Kidney epithelial cell (primary cell): ENCODE measurements at regions not wholly inside any gene's neighbourhood (a gene's known extent, or its start where the extent isn't known, plus 50 kb on each side); places are given as distances from the start of the nearest gene placed in this dataset.

Experiments
- DNase-seq: peaks from one replicate; pipeline ENCODE4 v3.0.0-alpha.2; 2010; ENCODE audit warnings: low read depth
- H3K27me3 ChIP-seq: 2 replicates; pipeline ENCODE4 v1.6.0; 2011; ENCODE audit warnings: low read length; ENCODE audit not compliant: control insufficient read depth, insufficient read depth
- H3K36me3 ChIP-seq: 2 replicates; pipeline ENCODE4 v1.5.1; 2011; ENCODE audit warnings: low read length; ENCODE audit not compliant: control insufficient read depth, insufficient read depth
- H3K4me3 ChIP-seq: 2 replicates; pipeline ENCODE4 v1.5.1; 2011; ENCODE audit warnings: low read depth, mild to moderate bottlenecking, control low read depth, low read length
- CTCF ChIP-seq: IDR thresholded peaks from 2 replicates; pipeline ENCODE4 v1.5.1; 2011; ENCODE audit warnings: mild to moderate bottlenecking, moderate library complexity, low read length, control low read depth, inconsistent platforms; ENCODE audit not compliant: insufficient read depth, poor library complexity, severe bottlenecking

GRCh38 chr2:105977212-105977611 is 216.9 kb downstream of the UXS1 start:
- no peak overlapping the region for H3K4me3 ChIP-seq
- DNase-seq, result peak; percentile 29
- H3K27me3 ChIP-seq, result no peaks in the 10 kb centered on the region
- no peak for TF ChIP-seq CTCF
- no peaks in the 10 kb centered on the region for H3K36me3 ChIP-seq

- TF ChIP-seq CTCF, result no peak
These were observed 219.3 kb downstream of the UXS1 start for GRCh38 chr2:105974812-105975211.

GRCh38 chr2:105972927-105973326 is 221.2 kb downstream of the UXS1 start:
- no peak for TF ChIP-seq CTCF
- no peak overlapping the region for H3K4me3 ChIP-seq
- DNase-seq, result no peak
- no peaks in the 10 kb centered on the region for H3K36me3 ChIP-seq
- no peaks in the 10 kb centered on the region for H3K27me3 ChIP-seq

More at GRCh38 chr2:105974812-105975211, 219.3 kb downstream of the UXS1 start:
- no peaks in the 10 kb centered on the region for H3K36me3 ChIP-seq
- H3K27me3 ChIP-seq, result no peaks in the 10 kb centered on the region
- no peak for DNase-seq
- H3K4me3 ChIP-seq, result no peak overlapping the region

GRCh38 chr2:105972246-105972645 is 221.9 kb downstream of the UXS1 start:
- DNase-seq, result no peak
- H3K27me3 ChIP-seq, result no peaks in the 10 kb centered on the region
- no peaks in the 10 kb centered on the region for H3K36me3 ChIP-seq
- no peak overlapping the region for H3K4me3 ChIP-seq
- no peak for TF ChIP-seq CTCF

GRCh38 chr2:105969552-105969951 is 224.5 kb downstream of the UXS1 start:
- DNase-seq, result no peak
- no peaks in the 10 kb centered on the region for H3K27me3 ChIP-seq
- H3K4me3 ChIP-seq, result no peak overlapping the region
- no peaks in the 10 kb centered on the region for H3K36me3 ChIP-seq
- TF ChIP-seq CTCF, result peak; percentile 29

- no peak for DNase-seq
- no peaks in the 10 kb centered on the region for H3K36me3 ChIP-seq
- H3K4me3 ChIP-seq, result no peak overlapping the region
- no peaks in the 10 kb centered on the region for H3K27me3 ChIP-seq
- TF ChIP-seq CTCF, result no peak
These were observed 217.5 kb downstream of the NCK2 start for GRCh38 chr2:105962221-105962620.
